B cell (primary cell): ENCODE measurements at regions not wholly inside any gene's neighbourhood (a gene's known extent, or its start where the extent isn't known, plus 50 kb on each side); places are given as distances from the start of the nearest gene placed in this dataset.

Experiments
- ATAC-seq: fragments of 200-7000 bp; cut with Tn5 transposase; one replicate; pipeline ENCODE4 v1.10.0; 2021; ENCODE audit warnings: low read depth, mild to moderate bottlenecking, moderate number of reproducible peaks, moderate library complexity
- CTCF ChIA-PET: fragments of 350-600 bp; sonication (Branson Sonifier 250); formaldehyde crosslinking; loops from one replicate; lab custom pipeline; 2021; ENCODE audit warnings: antibody characterized with exemption, inconsistent platforms; lab: Charles Lee
- POLR2A ChIA-PET: fragments of 350-600 bp; sonication (Branson Sonifier 250); formaldehyde crosslinking; loops from one replicate; lab custom pipeline; 2021; ENCODE audit warnings: antibody characterized with exemption; lab: Charles Lee
- DNase-seq: peaks from one replicate; pipeline ENCODE4 v3.0.0; 2013
- H2AFZ ChIP-seq: 2 replicates; pipeline ENCODE4 v1.6.1; 2012; ENCODE audit warnings: mild to moderate bottlenecking, low read depth, low read length; ENCODE audit not compliant: insufficient read depth, poor library complexity, severe bottlenecking
- H3K27ac ChIP-seq, 2 donors: 1 replicate in 1 of 2; 2 replicates in 1 of 2; pipeline ENCODE4 v1.5.1; 2012 to 2013; ENCODE audit warnings: low read length in 2 of 2, mild to moderate bottlenecking in 2 of 2, moderate library complexity in 1 of 2
- H3K27me3 ChIP-seq, 4 experiments: fragments of 200-600 bp in 1 of 4; sonication (generic) in 1 of 4; replicated peaks in 1 of 4; 1 replicate in 2 of 4; 2 replicates in 2 of 4; pipeline versions ENCODE4 v1.6.1 to v1.7.0; 2013 to 2016; ENCODE audit warnings: low read length in 3 of 4, mild to moderate bottlenecking in 2 of 4, mixed read lengths in 1 of 4, moderate library complexity in 1 of 4; ENCODE audit not compliant: insufficient read depth in 4 of 4, control insufficient read depth in 3 of 4; ENCODE audit errors: control extremely low read depth in 1 of 4
- H3K36me3 ChIP-seq, 2 experiments: replicated peaks in 1 of 2; 1 replicate in 1 of 2; 2 replicates in 1 of 2; pipeline versions ENCODE4 v1.6.1 to v1.7.1; 2013; ENCODE audit warnings: low read length in 1 of 2; ENCODE audit not compliant: insufficient read depth in 2 of 2, control insufficient read depth in 1 of 2; ENCODE audit errors: control extremely low read depth in 1 of 2, extremely low read depth in 1 of 2
- H3K4me1 ChIP-seq, 2 donors: fragments of 200-600 bp in 1 of 2; sonication (generic) in 1 of 2; 1 replicate in 1 of 2; 2 replicates in 1 of 2; pipeline versions ENCODE4 v1.5.1 to v1.6.1; 2013 to 2017; ENCODE audit warnings: low read length in 2 of 2; ENCODE audit not compliant: control insufficient read depth in 2 of 2, insufficient read depth in 2 of 2
- H3K4me2 ChIP-seq: replicated peaks from 2 replicates; pipeline ENCODE3; 2012; ENCODE audit warnings: mild to moderate bottlenecking, low read depth, low read length; ENCODE audit not compliant: poor library complexity, severe bottlenecking
- H3K4me3 ChIP-seq, 5 experiments: fragments of 200-600 bp in 1 of 5; sonication (generic) in 1 of 5; 1 replicate in 3 of 5; 2 replicates in 2 of 5; pipeline versions ENCODE4 v1.5.1 to v1.7.0; 2011 to 2016; ENCODE audit warnings: low read length in 4 of 5, mild to moderate bottlenecking in 4 of 5, low read depth in 2 of 5, control low read depth in 1 of 5, moderate library complexity in 1 of 5; ENCODE audit not compliant: insufficient read depth in 1 of 5; ENCODE audit errors: control extremely low read depth in 1 of 5, extremely low read depth in 1 of 5
- H3K79me2 ChIP-seq: fragments of 200-600 bp; sonication (generic); one replicate; pipeline ENCODE4 v1.6.0; 2016; ENCODE audit warnings: low read length; ENCODE audit not compliant: control insufficient read depth, insufficient read depth
- H3K9ac ChIP-seq: fragments of 200-600 bp; sonication (generic); 2 replicates; pipeline ENCODE4 v1.6.1; 2017; ENCODE audit warnings: mild to moderate bottlenecking, low read length, moderate library complexity
- H3K9me3 ChIP-seq, 3 donors: one replicate each; pipeline versions ENCODE4 v1.6.1 to v1.7.1; 2013; ENCODE audit warnings: low read length in 2 of 3; ENCODE audit not compliant: control insufficient read depth in 2 of 3, insufficient read depth in 1 of 3; ENCODE audit errors: control extremely low read depth in 1 of 3
- H4K20me1 ChIP-seq: 2 replicates; pipeline ENCODE4 v1.6.0; 2012; ENCODE audit warnings: mild to moderate bottlenecking, low read length; ENCODE audit not compliant: insufficient read depth, control insufficient read depth, poor library complexity, severe bottlenecking
- H3K27ac Mint-ChIP-seq: one replicate; pipeline ENCODE4 v1.8.0; 2021; ENCODE audit warnings: mixed read lengths
- H3K27me3 Mint-ChIP-seq: one replicate; pipeline ENCODE4 v1.8.0; 2021; ENCODE audit warnings: mixed read lengths
- H3K4me1 Mint-ChIP-seq: one replicate; pipeline ENCODE4 v1.8.0; 2021; ENCODE audit warnings: mixed read lengths
- H3K4me3 Mint-ChIP-seq: one replicate; pipeline ENCODE4 v1.8.0; 2021; ENCODE audit warnings: mixed read lengths
- H3K9me3 Mint-ChIP-seq: one replicate; pipeline ENCODE4 v1.8.0; 2022; ENCODE audit warnings: mixed read lengths; ENCODE audit not compliant: insufficient read depth
- EZH2 ChIP-seq: IDR thresholded peaks from 2 replicates; pipeline ENCODE4 v1.6.1; 2012; ENCODE audit warnings: borderline replicate concordance, low read depth, mild to moderate bottlenecking, moderate library complexity, low read length; ENCODE audit not compliant: insufficient read depth, poor library complexity, severe bottlenecking
- WGBS: methylation state at CpG from one replicate; pipeline ENCODE4 v1.1.5; 2013; ENCODE audit warnings: missing lambda C conversion rate; ENCODE audit not compliant: insufficient coverage; 5-methylcytosine and 5-hydroxymethylcytosine counted together
- intact Hi-C: fragments of 100-400 bp; cut with micrococcal nuclease; formaldehyde crosslinking; loops from one replicate; pipeline ENCODE4 v1.10.0; 2022
- TF ChIP-seq, protein P1 (sequence below): fragments of 200-600 bp; IDR thresholded peaks from one replicate; pipeline ENCODE4 v1.8.0; 2022; ENCODE audit warnings: antibody characterized with exemption, mild to moderate bottlenecking

- 82% methylated on average over 6 of the region's 6 CpGs for WGBS
- H3K36me3 ChIP-seq, result no peaks in the 10 kb centered on the region
Observed at GRCh38 chr10:124256151-124256550, 162.6 kb downstream of the OAT start.

DNA sequence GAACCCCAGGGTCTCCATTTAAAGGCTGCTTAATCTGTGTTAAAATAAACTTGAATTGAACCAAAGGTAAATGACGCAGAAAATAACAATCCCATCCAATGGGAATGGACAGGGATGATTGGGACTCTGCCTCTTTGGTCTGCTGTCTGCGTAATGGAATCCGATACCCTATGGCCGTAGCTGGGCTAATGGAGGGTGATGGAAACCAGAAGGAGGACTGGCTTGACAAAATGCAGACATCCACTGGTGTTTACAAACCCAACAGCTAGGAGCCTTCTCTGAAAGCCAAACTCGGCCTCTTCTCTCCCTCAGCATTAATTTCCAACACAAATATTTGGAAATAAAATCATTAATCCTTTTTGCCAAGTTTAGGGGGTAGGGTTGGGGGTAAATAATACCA, 162.2 kb upstream of the CHST15 start:
- Mint-ChIP-seq H3K27ac (no peak overlapping the region), H3K4me3 (no peak overlapping the region), H3K9me3 (peaks cover 5% of the 10 kb centered on the region), H3K4me1 (peaks cover 16% of the 10 kb centered on the region), H3K27me3 (peaks cover under 1% of the 10 kb centered on the region)
- H3K27ac ChIP-seq, result no peak overlapping the region
- H3K4me3 ChIP-seq, result no peak overlapping the region
- H3K9me3 ChIP-seq, result peaks cover 0 to 21% (median 0%) of the 10 kb centered on the region in 3 donors
- no peak for DNase-seq
- ATAC-seq, result no peak
- no peak overlapping the region for H2AFZ ChIP-seq
- H3K4me2 ChIP-seq, result no peak overlapping the region
- intact Hi-C loops, result no loop called here
- ChIA-PET POLR2A (no interaction called here), CTCF (interaction anchor here (0.6 to 2.2 kb wide), 2 partner anchors 81 to 261 kb away, joined by 3 to 10 read pairs; no protein-coding TSS in a partner anchor)
- WGBS, result 80% methylated on average over 2 of the region's 5 CpGs
- H3K79me2 ChIP-seq, result no peaks in the 10 kb centered on the region
- H3K9ac ChIP-seq, result no peak overlapping the region
- no peaks in the 10 kb centered on the region for H3K27me3 ChIP-seq
- TF ChIP-seq, protein P1, sequence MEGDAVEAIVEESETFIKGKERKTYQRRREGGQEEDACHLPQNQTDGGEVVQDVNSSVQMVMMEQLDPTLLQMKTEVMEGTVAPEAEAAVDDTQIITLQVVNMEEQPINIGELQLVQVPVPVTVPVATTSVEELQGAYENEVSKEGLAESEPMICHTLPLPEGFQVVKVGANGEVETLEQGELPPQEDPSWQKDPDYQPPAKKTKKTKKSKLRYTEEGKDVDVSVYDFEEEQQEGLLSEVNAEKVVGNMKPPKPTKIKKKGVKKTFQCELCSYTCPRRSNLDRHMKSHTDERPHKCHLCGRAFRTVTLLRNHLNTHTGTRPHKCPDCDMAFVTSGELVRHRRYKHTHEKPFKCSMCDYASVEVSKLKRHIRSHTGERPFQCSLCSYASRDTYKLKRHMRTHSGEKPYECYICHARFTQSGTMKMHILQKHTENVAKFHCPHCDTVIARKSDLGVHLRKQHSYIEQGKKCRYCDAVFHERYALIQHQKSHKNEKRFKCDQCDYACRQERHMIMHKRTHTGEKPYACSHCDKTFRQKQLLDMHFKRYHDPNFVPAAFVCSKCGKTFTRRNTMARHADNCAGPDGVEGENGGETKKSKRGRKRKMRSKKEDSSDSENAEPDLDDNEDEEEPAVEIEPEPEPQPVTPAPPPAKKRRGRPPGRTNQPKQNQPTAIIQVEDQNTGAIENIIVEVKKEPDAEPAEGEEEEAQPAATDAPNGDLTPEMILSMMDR, result no peak
- no peak for TF ChIP-seq EZH2
- no peaks in the 10 kb centered on the region for H3K36me3 ChIP-seq
- H3K4me1 ChIP-seq, result peaks cover 10 to 11% of the 10 kb centered on the region in 2 donors
- no peaks in the 10 kb centered on the region for H4K20me1 ChIP-seq

More at GRCh38 chr10:124256151-124256550, 162.6 kb downstream of the OAT start:
- no peaks in the 10 kb centered on the region for H3K27me3 Mint-ChIP-seq
- intact Hi-C loops, result no loop called here
- no peak overlapping the region for H3K27ac Mint-ChIP-seq
- Histone ChIP-seq H3K27me3 (no peaks in the 10 kb centered on the region), H3K9me3 (peaks cover 0 to 21% (median 0%) of the 10 kb centered on the region in 3 donors), H3K4me1 (peaks cover 5 to 6% of the 10 kb centered on the region in 2 donors), H3K9ac (no peak overlapping the region), H4K20me1 (no peaks in the 10 kb centered on the region), H3K4me3 (no peak overlapping the region), H3K79me2 (no peaks in the 10 kb centered on the region), H3K27ac (no peak overlapping the region), H3K4me2 (no peak overlapping the region), H2AFZ (no peak overlapping the region)
- ChIA-PET POLR2A (no interaction called here), CTCF (interaction anchor here (2.2 kb wide), 1 partner anchor 262 kb away, joined by 10 read pairs; no protein-coding TSS in a partner anchor)
- TF ChIP-seq, protein P1, result no peak
- no peak for TF ChIP-seq EZH2
- no peak for ATAC-seq
- peaks cover 10% of the 10 kb centered on the region for H3K4me1 Mint-ChIP-seq
- no peak overlapping the region for H3K4me3 Mint-ChIP-seq
- peaks cover 5% of the 10 kb centered on the region for H3K9me3 Mint-ChIP-seq
- DNase-seq, result no peak
